LNCAP (cell line): ENCODE measurements at regions not wholly inside any gene's neighbourhood (a gene's known extent, or its start where the extent isn't known, plus 50 kb on each side); places are given as distances from the start of the nearest gene placed in this dataset.

Experiments used
- TF ChIP-seq, protein P1 (sequence below): fragments of 450-650 bp; IDR thresholded peaks from 2 replicates; pipeline ENCODE4 v1.5.1; 2017; ENCODE audit warnings: mild to moderate bottlenecking

DNA sequence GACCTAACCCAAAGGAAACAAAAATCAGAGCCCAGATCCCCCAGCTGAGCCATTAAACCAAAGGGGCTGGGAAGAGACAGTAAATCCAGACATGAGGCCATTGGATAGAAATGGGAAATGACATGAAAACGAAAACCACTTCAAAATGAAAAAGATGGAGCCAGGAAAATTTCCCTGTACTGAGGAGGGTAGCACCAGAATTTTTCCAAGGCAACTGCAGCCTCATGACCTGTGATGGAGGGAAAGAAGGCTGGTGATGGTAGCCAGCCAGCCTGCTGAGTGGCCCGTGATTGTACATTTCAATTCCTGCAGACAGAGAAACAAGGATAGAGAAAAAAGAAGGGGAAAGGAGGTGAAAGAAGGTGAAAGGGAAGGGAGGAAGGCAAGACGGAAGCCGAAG, 268.4 kb upstream of the PLET1 start:
- TF ChIP-seq, protein P1, sequence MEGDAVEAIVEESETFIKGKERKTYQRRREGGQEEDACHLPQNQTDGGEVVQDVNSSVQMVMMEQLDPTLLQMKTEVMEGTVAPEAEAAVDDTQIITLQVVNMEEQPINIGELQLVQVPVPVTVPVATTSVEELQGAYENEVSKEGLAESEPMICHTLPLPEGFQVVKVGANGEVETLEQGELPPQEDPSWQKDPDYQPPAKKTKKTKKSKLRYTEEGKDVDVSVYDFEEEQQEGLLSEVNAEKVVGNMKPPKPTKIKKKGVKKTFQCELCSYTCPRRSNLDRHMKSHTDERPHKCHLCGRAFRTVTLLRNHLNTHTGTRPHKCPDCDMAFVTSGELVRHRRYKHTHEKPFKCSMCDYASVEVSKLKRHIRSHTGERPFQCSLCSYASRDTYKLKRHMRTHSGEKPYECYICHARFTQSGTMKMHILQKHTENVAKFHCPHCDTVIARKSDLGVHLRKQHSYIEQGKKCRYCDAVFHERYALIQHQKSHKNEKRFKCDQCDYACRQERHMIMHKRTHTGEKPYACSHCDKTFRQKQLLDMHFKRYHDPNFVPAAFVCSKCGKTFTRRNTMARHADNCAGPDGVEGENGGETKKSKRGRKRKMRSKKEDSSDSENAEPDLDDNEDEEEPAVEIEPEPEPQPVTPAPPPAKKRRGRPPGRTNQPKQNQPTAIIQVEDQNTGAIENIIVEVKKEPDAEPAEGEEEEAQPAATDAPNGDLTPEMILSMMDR = no peak

GRCh38 chr11:112532506-112532905, 271.8 kb upstream of the PLET1 start:
- TF ChIP-seq, protein P1 = no peak

DNA sequence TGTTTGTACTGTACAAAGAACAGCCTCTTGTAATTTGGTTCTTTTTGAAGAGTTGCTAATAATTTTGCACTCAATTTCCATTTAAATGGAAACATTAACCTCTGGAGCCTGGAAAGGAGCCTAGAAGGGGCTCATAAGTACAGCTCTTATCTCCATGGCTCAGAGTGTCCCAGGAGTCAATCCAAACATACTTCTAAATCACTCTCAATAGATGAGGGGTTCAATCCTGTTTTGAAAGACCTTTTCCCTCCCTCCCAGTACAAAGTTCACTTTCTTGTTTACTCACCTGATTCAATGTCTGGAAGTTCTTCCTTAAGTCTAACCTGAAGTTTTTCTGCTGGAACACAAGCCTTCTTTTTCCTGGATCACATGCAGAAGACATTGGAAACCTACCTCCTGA, 273.0 kb upstream of the PLET1 start:
- TF ChIP-seq, protein P1 = no peak

DNA sequence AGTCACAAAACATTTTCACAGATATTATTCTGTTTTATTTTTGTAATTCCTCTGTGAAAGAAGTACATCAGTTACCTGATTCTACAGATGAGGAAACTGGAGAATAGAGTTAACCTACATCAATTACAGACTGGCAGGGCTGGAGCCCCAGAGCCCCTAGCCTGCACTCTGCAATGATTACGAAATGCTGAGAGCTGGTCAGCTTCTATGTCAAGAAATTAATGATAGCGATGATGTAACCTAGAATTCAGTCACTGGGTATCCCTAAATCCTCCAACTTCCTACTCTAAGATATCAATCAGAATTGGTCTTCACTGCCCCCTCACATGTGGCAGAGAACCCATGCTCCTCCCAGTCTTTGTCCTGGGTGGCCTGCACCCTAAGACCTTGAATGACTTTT, 273.5 kb upstream of the PLET1 start:
- TF ChIP-seq, protein P1 = no peak

- TF ChIP-seq, protein P1 = no peak
These were observed 276.4 kb upstream of the PLET1 start for GRCh38 chr11:112537026-112537425.

GRCh38 chr11:112537846-112538330, 277.2 kb upstream of the PLET1 start:
- TF ChIP-seq, protein P1 = no peak

- TF ChIP-seq, protein P1 = no peak
These were observed 278.0 kb upstream of the PLET1 start for GRCh38 chr11:112538534-112539280.
